ENCODE measurements at regions not wholly inside any gene's neighbourhood (a gene's known extent, or its start where the extent isn't known, plus 50 kb on each side); places are given as distances from the start of the nearest gene placed in this dataset.

GRCh38 chr6:105459049-105459448, 56.2 kb upstream of the PREP start:
- peak; percentile 22 for DNase-seq (ENCODE audit: low read depth, low spot score)
- intact Hi-C loops (cut with micrococcal nuclease) = no loop called here
- H2AFZ ChIP-seq (ENCODE audit: low read depth, low read length) = peak overlapping the region; percentile 50

More at GRCh38 chr6:105459049-105459448, 56.2 kb upstream of the PREP start:
- dilution Hi-C loops (cut with MboI; ENCODE audit: extremely low pct_ligation_motif_present, low sequenced_read_pairs) = no loop called here
- Histone ChIP-seq H3K4me2 (ENCODE audit: insufficient read depth, low read length) (peak overlapping the region; percentile 61), H3K4me1 (ENCODE audit: control insufficient read depth, extremely low read depth, insufficient read depth, low read length) (peaks cover 25% of the 10 kb centered on the region), H3K4me3 (replicated peaks in 1 of 3; ENCODE audit: insufficient read depth in 1 of 3, low read depth in 1 of 3, low read length in 3 of 3) (no peak overlapping the region), H3K27me3 (ENCODE audit: control insufficient read depth in 2 of 2, insufficient read depth in 2 of 2, low read length in 2 of 2) (no peaks in the 10 kb centered on the region), H4K20me1 (replicated peaks; ENCODE audit: control insufficient read depth, extremely low read depth, insufficient read depth, low read length) (no peaks in the 10 kb centered on the region), H3K9ac (replicated peaks; ENCODE audit: extremely low read depth, insufficient read depth, low read length) (no peak overlapping the region), H3K36me3 (ENCODE audit: control insufficient read depth in 2 of 2, extremely low read depth in 1 of 2, insufficient read depth in 2 of 2, low read length in 2 of 2) (no peaks in the 10 kb centered on the region), H3K9me3 (replicated peaks; ENCODE audit: control insufficient read depth, insufficient read depth, low read length) (no peaks in the 10 kb centered on the region), H3K79me2 (ENCODE audit: control insufficient read depth, insufficient read depth, low read length) (no peaks in the 10 kb centered on the region), H3K27ac (ENCODE audit: insufficient read depth, low read depth, low read length) (peak overlapping the region; percentile 81), H3K9me1 (replicated peaks; ENCODE audit: control insufficient read depth, extremely low read depth, insufficient read depth, low read length) (no peaks in the 10 kb centered on the region)
- BruUV-seq (replicated peaks) = no TSS peak
- CTCF ChIA-PET = interaction anchor here (1.2 to 2.4 kb wide), 3 partner anchors 10 to 27 kb away, joined by 3 to 18 read pairs (median 12); no protein-coding TSS in a partner anchor
- FAIRE-seq = no peak
- POLR2A ChIA-PET = interaction anchor here (1.5 kb wide), 1 partner anchor 26 kb away, joined by 5 read pairs; no protein-coding TSS in a partner anchor
- TF ChIP-seq POLR2AphosphoS5 (IDR thresholded peaks at IDR 0.05; ENCODE audit: insufficient read depth, low read depth, low read length) (no peak), MAX (IDR thresholded peaks at IDR 0.05; ENCODE audit: insufficient read depth, insufficient read length) (no peak), MYC (IDR thresholded peaks at IDR 0.05; ENCODE audit: low read depth, low read length) (no peak), CTCF (IDR thresholded peaks at IDR 0.05; ENCODE audit: extremely low read depth in 1 of 2, insufficient read depth in 1 of 2, low read depth in 1 of 2, low read length in 2 of 2) (no peak), JUN (IDR thresholded peaks at IDR 0.05; ENCODE audit: borderline replicate concordance, insufficient read depth, insufficient read length, low read depth) (no peak), GATA2 (IDR thresholded peaks at IDR 0.05; ENCODE audit: insufficient read depth, insufficient read length, low read depth, low read length) (no peak), POLR2A (IDR thresholded peaks at IDR 0.05; ENCODE audit: low read depth, low read length) (no peak), EZH2 (IDR thresholded peaks at IDR 0.05; ENCODE audit: borderline replicate concordance, low read depth, low read length, severe bottlenecking) (no peak), FOS (IDR thresholded peaks at IDR 0.05; ENCODE audit: borderline replicate concordance, insufficient read depth, low read length) (no peak)
